Spinal cord (tissue), 9 donors: ENCODE measurements at regions not wholly inside any gene's neighbourhood (a gene's known extent, or its start where the extent isn't known, plus 50 kb on each side); places are given as distances from the start of the nearest gene placed in this dataset.

Experiments
- DNase-seq, 6 donors: peaks; one replicate each; pipeline versions ENCODE4 v3.0.0 to v3.0.0-alpha.2; 2013 to 2015; ENCODE audit warnings: low spot score in 6 of 6, low read depth in 4 of 6
- H3K27ac ChIP-seq: one replicate; pipeline ENCODE4 v1.5.1; 2013; ENCODE audit warnings: low read depth, low read length, control low read depth
- H3K27me3 ChIP-seq: one replicate; pipeline ENCODE4 v1.6.1; 2013; ENCODE audit warnings: low read length; ENCODE audit not compliant: control insufficient read depth, insufficient read depth
- H3K36me3 ChIP-seq: one replicate; pipeline ENCODE4 v1.6.1; 2013; ENCODE audit warnings: low read length; ENCODE audit not compliant: control insufficient read depth, insufficient read depth
- H3K4me1 ChIP-seq: one replicate; pipeline ENCODE4 v1.6.1; 2013; ENCODE audit warnings: low read length; ENCODE audit not compliant: control insufficient read depth, insufficient read depth
- H3K4me3 ChIP-seq: one replicate; pipeline ENCODE4 v1.5.1; 2013; ENCODE audit warnings: low read depth, low read length, control low read depth
- H3K9me3 ChIP-seq: one replicate; pipeline ENCODE4 v1.6.1; 2013; ENCODE audit warnings: low read length; ENCODE audit not compliant: control insufficient read depth, insufficient read depth
- WGBS: methylation state at CpG from one replicate; pipeline ENCODE4 v1.1.5; 2013; ENCODE audit warnings: missing lambda C conversion rate; ENCODE audit not compliant: insufficient coverage; 5-methylcytosine and 5-hydroxymethylcytosine counted together
- donor health status: healthy.

DNA sequence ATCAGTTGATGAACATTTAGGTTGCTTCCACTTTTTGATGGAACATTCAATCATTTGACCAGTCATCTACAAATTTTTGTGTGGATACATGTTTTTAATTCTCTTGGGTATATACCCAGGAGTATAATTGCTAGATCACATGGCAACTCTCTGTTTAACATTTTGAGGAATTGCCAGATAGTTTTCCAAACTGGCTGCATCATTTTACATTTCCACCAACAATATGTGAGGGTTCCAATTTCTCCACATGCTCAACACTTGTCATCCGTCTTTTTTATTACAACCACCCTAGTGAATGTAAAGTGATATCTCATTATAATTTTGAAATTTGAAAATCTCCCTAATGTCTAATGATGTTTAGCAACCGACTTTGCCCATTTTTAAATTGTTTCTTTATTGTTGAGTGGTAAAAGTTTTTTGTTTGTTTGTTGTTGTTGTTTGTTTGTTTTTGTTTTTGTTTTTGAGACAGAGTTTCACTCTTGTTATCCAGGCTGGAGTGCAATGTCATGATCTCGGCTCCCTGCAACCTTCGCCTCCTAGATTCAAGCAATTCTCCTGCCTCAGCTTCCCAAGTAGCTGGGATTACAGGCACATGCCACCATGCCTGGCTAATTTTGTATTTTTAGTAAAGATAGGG lies 53.7 kb upstream of the PDYN start:
- H3K4me1 ChIP-seq = peaks cover 3% of the 10 kb centered on the region
- H3K4me3 ChIP-seq = no peak overlapping the region
- peak in 1 of 6 donors; percentile 50 for DNase-seq
- no peaks in the 10 kb centered on the region for H3K36me3 ChIP-seq
- no peaks in the 10 kb centered on the region for H3K27me3 ChIP-seq
- WGBS = no CpG with 5 or more reads among the region's 4 CpGs
- no peak overlapping the region for H3K27ac ChIP-seq
- H3K9me3 ChIP-seq = no peaks in the 10 kb centered on the region

DNA sequence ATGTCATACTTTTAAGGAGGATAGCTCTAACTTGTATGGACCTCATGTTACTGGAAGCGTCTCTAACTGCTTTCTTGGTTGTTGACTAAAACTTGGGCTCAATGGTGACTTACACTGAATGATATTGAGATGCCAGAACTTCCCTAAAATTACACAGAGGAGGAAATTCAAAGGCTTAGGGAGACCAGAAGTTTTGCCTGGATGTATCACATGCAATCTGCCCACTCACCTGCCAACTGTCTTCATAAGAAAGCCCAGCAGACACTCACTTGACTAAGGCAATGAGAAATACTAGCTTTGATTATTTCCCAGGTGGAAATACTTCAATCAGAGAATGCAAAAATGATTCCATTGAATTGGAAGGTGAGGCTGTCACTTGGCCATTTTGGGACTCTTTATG lies 51.2 kb upstream of the PDYN start:
- Histone ChIP-seq H3K4me3 (no peak overlapping the region), H3K9me3 (no peaks in the 10 kb centered on the region), H3K27ac (no peak overlapping the region), H3K27me3 (no peaks in the 10 kb centered on the region), H3K36me3 (no peaks in the 10 kb centered on the region), H3K4me1 (peaks cover 3% of the 10 kb centered on the region)
- no peak for DNase-seq
- 83% methylated on average over 1 of the region's 1 CpG for WGBS
